OCI-LY7 (cell line): ENCODE measurements at regions not wholly inside any gene's neighbourhood (a gene's known extent, or its start where the extent isn't known, plus 50 kb on each side); places are given as distances from the start of the nearest gene placed in this dataset.

ENCODE experiments used
- CTCF ChIP-seq: fragments of 200-600 bp; sonication (generic); conservative IDR thresholded peaks from 2 replicates; pipeline ENCODE4 v1.5.1; 2014; ENCODE audit warnings: mild to moderate bottlenecking, antibody characterized with exemption, low read length, moderate library complexity, mixed read lengths
- EZH2phosphoT487 ChIP-seq: fragments of 200-600 bp; sonication (generic); IDR thresholded peaks from 2 replicates; pipeline ENCODE4 v1.6.1; 2018; ENCODE audit warnings: low read depth, borderline replicate concordance, mild to moderate bottlenecking, mixed run types, antibody characterized with exemption, low read length, moderate library complexity, mixed read lengths

GRCh38 chr17:45579529-45580495, 89.3 kb upstream of the PLEKHM1 start:
- TF ChIP-seq CTCF (no peak), EZH2phosphoT487 (no peak)
